BE2C (cell line): ENCODE measurements at regions not wholly inside any gene's neighbourhood (a gene's known extent, or its start where the extent isn't known, plus 50 kb on each side); places are given as distances from the start of the nearest gene placed in this dataset.

ENCODE experiments used
- DNase-seq: peaks from one replicate; pipeline ENCODE4 v3.0.0-alpha.2; 2020
- H3K27me3 ChIP-seq: fragments of 250-450 bp; sonication (Bioruptor Pico); 2 replicates; pipeline ENCODE4 v1.5.1; 2020; ENCODE audit warnings: mild to moderate bottlenecking
- H3K36me3 ChIP-seq: fragments of 250-450 bp; sonication (Bioruptor Pico); 2 replicates; pipeline ENCODE4 v1.5.1; 2020; ENCODE audit warnings: mild to moderate bottlenecking
- H3K4me1 ChIP-seq: fragments of 250-450 bp; sonication (Bioruptor Pico); 2 replicates; pipeline ENCODE4 v1.5.1; 2020
- H3K4me3 ChIP-seq: 2 replicates; pipeline ENCODE4 v1.5.1; 2011; ENCODE audit warnings: low read depth, low read length
- H3K9me3 ChIP-seq: fragments of 250-450 bp; sonication (Bioruptor Pico); 2 replicates; pipeline ENCODE4 v1.5.1; 2020
- TF ChIP-seq, protein P1 (sequence below): IDR thresholded peaks from 2 replicates; pipeline ENCODE4 v1.5.1; 2012; ENCODE audit warnings: mild to moderate bottlenecking, low read depth, low read length

DNA sequence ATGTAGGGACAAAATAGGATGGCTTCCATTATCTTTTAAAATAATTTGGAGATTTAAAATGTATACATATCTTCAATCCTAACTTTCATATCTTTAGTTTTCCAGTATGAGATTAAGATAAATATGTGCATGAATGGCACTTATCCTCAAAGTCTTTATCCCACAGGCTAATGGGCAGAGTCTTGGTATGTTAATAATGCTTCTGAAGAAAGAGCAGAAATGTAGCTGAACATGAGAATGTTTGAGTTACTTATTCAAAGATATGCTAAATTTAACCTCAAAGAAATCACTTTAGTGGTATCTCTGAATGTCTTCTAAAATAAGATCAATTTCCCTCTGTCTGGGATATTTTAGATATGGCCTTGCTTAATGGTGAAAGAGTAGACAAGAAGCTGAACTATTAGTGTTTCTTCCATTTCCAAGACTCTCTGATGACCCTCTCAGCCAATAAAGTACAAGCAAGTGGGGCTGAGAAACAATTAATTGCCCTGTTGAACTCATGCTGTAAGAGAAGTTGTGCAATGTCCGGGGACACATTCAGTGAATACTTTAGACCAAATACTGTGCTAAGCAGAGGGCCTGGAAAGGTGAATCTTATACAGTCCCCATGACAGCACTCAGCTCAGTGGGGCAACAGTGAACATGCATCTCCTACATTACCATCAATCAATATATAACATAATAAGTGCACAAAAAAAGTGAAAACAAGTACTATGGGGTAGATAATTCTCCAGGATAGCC, 50.0 kb upstream of the ADAMTSL1 start:
- no peaks in the 10 kb centered on the region for H3K36me3 ChIP-seq
- TF ChIP-seq, protein P1, sequence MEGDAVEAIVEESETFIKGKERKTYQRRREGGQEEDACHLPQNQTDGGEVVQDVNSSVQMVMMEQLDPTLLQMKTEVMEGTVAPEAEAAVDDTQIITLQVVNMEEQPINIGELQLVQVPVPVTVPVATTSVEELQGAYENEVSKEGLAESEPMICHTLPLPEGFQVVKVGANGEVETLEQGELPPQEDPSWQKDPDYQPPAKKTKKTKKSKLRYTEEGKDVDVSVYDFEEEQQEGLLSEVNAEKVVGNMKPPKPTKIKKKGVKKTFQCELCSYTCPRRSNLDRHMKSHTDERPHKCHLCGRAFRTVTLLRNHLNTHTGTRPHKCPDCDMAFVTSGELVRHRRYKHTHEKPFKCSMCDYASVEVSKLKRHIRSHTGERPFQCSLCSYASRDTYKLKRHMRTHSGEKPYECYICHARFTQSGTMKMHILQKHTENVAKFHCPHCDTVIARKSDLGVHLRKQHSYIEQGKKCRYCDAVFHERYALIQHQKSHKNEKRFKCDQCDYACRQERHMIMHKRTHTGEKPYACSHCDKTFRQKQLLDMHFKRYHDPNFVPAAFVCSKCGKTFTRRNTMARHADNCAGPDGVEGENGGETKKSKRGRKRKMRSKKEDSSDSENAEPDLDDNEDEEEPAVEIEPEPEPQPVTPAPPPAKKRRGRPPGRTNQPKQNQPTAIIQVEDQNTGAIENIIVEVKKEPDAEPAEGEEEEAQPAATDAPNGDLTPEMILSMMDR = no peak
- H3K4me3 ChIP-seq = no peak overlapping the region
- DNase-seq = no peak
- H3K9me3 ChIP-seq = no peaks in the 10 kb centered on the region
- H3K4me1 ChIP-seq = no peaks in the 10 kb centered on the region
- H3K27me3 ChIP-seq = no peaks in the 10 kb centered on the region; the same call in 1 of the 2 replicates
